MG63 (cell line): ENCODE measurements at regions not wholly inside any gene's neighbourhood (a gene's known extent, or its start where the extent isn't known, plus 50 kb on each side); places are given as distances from the start of the nearest gene placed in this dataset.
A peak's percentile ranks its signal among the peaks of the same experiment; 100 is the strongest.

ENCODE experiments used
- DNase-seq: peaks from one replicate; pipeline ENCODE4 v3.0.0-alpha.2; 2020
- H3K27me3 ChIP-seq: fragments of 250-450 bp; sonication (Bioruptor Pico); 2 replicates; pipeline ENCODE4 v1.5.1; 2020; ENCODE audit warnings: mild to moderate bottlenecking, moderate library complexity
- H3K36me3 ChIP-seq: fragments of 250-450 bp; sonication (Bioruptor Pico); 2 replicates; pipeline ENCODE4 v1.5.1; 2020; ENCODE audit warnings: mild to moderate bottlenecking, moderate library complexity
- H3K4me3 ChIP-seq: fragments of 250-450 bp; sonication (Bioruptor Pico); 2 replicates; pipeline ENCODE4 v1.5.1; 2020; ENCODE audit warnings: mild to moderate bottlenecking, moderate library complexity
- H3K9me3 ChIP-seq: fragments of 250-450 bp; sonication (Bioruptor Pico); 2 replicates; pipeline ENCODE4 v1.5.1; 2020; ENCODE audit warnings: mild to moderate bottlenecking, moderate library complexity

DNA sequence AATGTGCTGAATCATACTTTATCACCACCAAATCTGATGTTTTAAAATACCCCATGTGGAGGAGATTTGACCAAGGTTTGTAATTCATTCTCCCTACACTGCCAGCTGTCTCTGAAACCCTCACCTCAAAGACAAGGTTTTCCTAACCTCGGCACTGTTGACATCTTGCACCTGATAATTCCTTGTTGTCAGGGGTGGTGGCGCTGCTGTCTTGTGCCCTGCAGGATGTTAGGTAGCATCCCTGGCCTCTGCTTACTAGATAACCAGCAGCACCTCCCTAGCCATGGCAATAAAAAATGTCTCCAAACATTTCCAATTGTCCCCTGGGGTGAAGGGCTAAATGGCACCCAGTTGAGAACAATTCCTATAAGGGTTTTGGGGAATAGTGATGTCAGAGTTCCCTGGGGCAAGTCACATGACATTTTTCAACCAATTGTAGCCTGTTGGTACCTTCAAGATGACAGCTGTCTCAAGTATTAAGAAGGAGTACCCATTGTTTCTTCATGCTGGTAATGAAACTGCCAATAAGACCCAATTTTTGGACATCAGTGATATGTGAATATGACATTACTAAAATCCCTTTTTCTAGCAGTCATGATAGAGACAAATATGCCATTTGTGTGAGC, 160.6 kb upstream of the PLCXD3 start:
- Histone ChIP-seq H3K36me3 (no peaks in the 10 kb centered on the region), H3K9me3 (no peaks in the 10 kb centered on the region), H3K27me3 (no peaks in the 10 kb centered on the region), H3K4me3 (no peak overlapping the region)
- DNase-seq, result no peak

DNA sequence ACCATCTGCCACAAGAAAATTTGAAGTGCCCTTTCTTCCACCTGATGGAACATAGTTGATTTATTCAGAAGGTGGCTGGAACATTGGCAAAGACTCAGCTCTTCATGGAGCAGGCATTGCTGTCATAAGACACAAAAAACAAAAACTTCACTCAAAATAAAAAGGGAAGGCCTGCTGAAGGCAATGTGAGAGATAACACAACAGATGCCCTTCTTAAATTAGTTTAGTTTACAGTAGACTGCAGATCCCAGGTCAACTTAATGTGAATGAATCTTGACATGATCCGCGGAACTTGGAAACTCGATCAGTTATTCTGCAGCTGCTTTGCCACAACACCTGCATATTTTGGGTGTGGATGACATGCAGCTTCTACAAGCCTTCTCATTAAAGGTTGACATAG, 159.8 kb upstream of the PLCXD3 start:
- H3K27me3 ChIP-seq, result no peaks in the 10 kb centered on the region
- no peaks in the 10 kb centered on the region for H3K36me3 ChIP-seq
- no peaks in the 10 kb centered on the region for H3K9me3 ChIP-seq
- H3K4me3 ChIP-seq, result no peak overlapping the region
- DNase-seq, result no peak

DNA sequence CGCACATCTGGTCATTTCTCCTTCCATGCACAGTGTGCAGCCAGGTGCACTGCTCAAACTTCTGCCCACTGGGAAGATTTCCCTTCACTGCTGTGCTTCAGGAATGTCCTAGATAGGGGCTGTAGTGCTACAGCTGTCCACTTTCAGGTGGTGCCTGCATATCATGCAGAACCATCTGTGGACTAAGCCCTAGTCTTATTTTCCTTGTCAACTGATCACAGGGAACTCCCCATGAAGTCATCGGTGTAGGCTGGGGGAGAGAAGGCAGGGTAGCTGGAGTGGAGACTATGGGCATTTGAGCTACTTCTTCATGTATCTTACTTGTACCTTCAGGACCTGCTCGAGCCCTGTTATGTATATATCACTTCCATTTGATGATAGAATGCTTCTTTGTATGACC, 150.9 kb upstream of the PLCXD3 start:
- no peak overlapping the region for H3K4me3 ChIP-seq
- H3K36me3 ChIP-seq, result no peaks in the 10 kb centered on the region
- no peaks in the 10 kb centered on the region for H3K9me3 ChIP-seq
- no peaks in the 10 kb centered on the region for H3K27me3 ChIP-seq
- DNase-seq, result no peak

DNA sequence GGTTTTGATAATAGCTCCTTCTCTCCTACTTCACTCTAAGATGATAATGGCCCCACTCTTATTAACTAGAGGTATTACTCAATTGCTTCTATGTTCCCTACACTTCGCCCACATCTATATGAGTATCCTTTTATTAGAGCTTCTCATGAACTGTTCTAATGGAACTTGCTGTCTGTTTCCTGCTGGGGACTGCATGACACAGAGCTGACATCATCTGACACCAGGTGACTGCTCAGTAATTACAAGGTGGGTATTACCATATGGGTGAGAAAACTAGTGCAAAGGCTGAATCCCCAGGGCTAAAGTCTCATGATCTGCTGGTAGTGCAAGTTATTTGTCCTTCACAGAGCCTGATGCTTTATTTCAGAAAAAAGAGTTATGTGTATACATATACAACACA, 146.2 kb upstream of the PLCXD3 start:
- no peak overlapping the region for H3K4me3 ChIP-seq
- no peaks in the 10 kb centered on the region for H3K36me3 ChIP-seq
- H3K27me3 ChIP-seq, result no peaks in the 10 kb centered on the region
- no peak for DNase-seq
- H3K9me3 ChIP-seq, result no peaks in the 10 kb centered on the region

DNA sequence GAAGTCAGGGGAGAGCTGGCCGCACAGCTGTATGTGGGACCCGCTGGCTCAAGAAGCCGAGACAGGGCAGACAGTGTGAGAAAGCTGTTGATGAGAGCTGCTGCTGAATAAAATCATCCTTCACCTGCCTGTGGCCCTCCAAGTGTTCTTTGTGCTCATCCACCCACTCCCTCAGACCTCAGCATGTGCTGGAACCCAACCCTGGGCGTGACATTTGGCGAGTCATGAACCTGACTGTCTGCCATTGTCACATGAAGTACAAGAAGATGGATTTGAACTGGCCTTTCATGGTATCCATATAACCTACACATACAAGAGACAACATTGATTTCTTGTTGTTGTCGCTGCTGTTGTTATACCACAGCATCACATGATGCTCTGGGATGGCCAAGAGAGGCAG, 139.7 kb upstream of the PLCXD3 start:
- Histone ChIP-seq H3K4me3 (no peak overlapping the region), H3K9me3 (no peaks in the 10 kb centered on the region), H3K27me3 (no peaks in the 10 kb centered on the region), H3K36me3 (no peaks in the 10 kb centered on the region)
- DNase-seq, result peak; percentile 20

DNA sequence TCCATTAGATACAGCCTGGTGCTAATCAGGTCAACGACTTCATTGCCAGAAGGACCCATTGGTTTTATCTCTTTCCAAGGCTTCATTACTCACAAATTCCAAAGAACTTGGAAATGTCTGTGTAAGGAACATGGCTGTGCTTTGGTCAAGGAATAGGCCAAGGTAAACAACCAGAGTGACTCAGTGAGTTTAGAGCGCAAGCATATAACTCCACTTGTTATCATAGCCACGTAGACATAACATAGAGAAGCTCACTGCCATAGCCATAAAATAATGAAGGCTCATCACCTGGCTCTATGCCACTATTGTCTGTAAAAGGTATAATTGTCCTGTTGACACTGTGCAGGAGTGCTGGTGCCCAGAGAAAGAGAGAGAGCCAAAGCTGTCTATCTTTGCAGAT, 139.3 kb upstream of the PLCXD3 start:
- no peaks in the 10 kb centered on the region for H3K9me3 ChIP-seq
- H3K4me3 ChIP-seq, result no peak overlapping the region
- H3K27me3 ChIP-seq, result no peaks in the 10 kb centered on the region
- peak; percentile 48 for DNase-seq
- no peaks in the 10 kb centered on the region for H3K36me3 ChIP-seq

DNA sequence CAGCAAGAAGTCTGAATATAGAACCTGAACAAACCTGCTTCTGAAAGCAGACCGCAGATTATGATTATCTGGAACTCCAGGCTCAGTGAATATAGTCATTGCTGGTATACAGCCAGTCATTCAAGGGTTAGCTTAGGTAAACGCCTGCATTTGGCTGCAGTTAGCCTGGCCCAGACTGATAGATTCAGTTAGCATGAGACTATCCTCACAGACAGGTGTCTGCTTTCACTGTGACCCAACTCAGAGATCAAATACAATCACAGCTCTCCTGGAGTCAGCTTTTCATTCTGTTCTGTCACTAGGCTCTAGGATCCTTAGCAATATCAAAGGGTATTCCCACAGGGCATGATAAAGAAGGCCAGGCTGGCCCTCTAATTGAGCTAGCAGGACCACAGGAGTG, 138.6 kb upstream of the PLCXD3 start:
- Histone ChIP-seq H3K4me3 (no peak overlapping the region), H3K9me3 (no peaks in the 10 kb centered on the region), H3K27me3 (no peaks in the 10 kb centered on the region), H3K36me3 (no peaks in the 10 kb centered on the region)
- peak; percentile 26 for DNase-seq

DNA sequence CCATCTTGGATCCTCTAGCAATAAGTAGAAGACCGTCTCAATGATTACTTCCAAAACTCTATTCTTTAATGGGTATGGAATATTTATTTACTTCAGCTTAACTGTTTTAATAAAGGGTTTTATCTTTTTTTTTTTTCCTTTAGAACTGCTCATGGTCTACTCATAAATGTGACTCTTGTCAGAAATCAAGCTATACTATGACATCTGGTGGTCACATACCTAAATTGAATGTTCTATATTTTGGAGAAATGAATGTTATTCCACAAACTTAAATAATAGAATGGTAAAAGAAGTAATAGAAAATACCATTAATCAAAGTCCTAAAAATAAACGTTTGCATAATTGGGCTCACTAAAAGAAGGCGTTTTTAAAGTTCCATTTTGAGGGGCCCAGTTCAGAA, 131.2 kb upstream of the PLCXD3 start:
- Histone ChIP-seq H3K36me3 (no peaks in the 10 kb centered on the region), H3K4me3 (no peak overlapping the region), H3K27me3 (no peaks in the 10 kb centered on the region), H3K9me3 (no peaks in the 10 kb centered on the region)
- DNase-seq, result no peak

DNA sequence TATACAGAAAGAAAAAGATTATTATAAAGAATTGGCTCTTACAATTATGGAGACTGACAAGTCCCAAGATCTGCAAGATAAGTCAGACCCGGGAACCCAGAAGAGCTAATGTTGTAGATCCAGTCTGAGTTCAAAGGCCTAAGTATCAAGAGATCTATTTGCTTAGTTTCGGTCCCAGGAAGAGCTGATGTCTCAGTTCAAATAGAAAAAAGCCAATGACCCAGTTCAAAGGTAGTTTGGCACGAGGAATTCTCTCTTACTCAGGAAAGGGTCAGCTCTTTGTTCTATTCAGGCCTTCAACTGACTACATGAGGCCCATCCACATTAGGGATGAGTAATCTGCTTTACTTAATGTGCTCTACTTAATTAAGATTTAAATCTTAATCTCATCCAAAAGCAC, 128.3 kb upstream of the PLCXD3 start:
- no peak for DNase-seq
- Histone ChIP-seq H3K27me3 (no peaks in the 10 kb centered on the region), H3K36me3 (no peaks in the 10 kb centered on the region), H3K4me3 (no peak overlapping the region), H3K9me3 (no peaks in the 10 kb centered on the region)

DNA sequence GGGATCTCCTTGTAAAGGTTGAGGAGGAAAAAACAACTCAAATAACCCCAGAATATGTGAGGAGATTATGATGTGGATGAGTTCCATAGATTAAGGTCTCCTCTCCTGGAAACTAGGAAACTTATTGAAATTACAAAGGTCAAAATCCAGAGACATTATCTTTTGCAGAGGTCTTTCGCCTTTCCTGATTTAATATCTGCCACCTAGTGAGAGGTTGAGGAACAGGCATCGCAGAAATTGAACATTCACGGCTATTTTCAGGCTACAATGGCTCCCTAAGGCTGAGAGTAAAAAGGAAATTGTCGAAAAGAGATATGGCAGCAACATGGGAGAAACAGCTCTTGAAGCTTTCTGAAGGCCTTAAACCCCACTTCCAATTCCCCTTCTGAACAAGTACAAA, 127.5 kb upstream of the PLCXD3 start:
- H3K4me3 ChIP-seq, result no peak overlapping the region
- H3K9me3 ChIP-seq, result peaks cover 1% of the 10 kb centered on the region; the same call in 1 of the 2 replicates
- H3K27me3 ChIP-seq, result no peaks in the 10 kb centered on the region
- no peak for DNase-seq
- H3K36me3 ChIP-seq, result no peaks in the 10 kb centered on the region

DNA sequence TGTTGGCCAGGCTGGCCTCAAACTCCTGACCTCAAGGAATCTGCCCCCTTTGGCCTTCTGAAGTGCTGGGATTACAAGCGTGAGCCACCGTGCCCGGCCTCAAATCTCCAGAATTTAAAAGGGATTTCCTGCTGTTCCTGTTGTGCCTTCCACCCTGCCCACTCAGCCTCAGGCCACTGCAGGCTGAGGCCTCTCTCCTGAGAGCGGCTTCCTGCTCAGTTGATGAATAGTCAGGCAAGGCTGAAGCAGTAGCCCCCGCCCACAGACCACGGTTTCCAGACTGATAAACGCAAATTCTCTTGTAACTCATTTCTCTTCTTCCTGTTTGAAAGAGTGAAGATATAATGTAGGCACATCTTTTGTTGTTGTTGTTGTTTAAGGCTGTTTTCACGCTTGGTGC, 127.0 kb upstream of the PLCXD3 start:
- no peak for DNase-seq
- no peaks in the 10 kb centered on the region for H3K27me3 ChIP-seq
- H3K36me3 ChIP-seq, result no peaks in the 10 kb centered on the region

DNA sequence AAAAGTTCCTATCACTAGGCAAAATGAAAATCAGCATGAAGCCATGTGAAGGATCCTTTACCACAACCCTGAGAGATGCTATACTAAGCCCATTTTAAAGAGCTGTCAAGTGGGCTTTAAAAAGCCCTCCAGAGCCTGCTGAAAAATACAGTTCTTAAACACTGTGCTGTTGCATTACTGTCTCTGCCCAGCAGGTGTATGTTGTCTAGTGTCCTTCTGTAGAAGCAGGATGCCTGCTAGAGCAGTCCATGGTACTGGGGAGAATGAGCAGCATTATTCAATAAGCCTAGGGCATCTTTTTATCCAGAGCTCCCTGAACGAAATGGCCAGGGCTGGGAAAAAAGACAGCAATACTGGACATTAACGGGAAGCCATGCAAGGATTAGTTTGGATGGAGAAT, 126.2 kb upstream of the PLCXD3 start:
- Histone ChIP-seq H3K4me3 (no peak overlapping the region), H3K36me3 (no peaks in the 10 kb centered on the region), H3K27me3 (no peaks in the 10 kb centered on the region), H3K9me3 (peaks cover 3% of the 10 kb centered on the region; the same call in 1 of the 2 replicates)
- no peak for DNase-seq

More for the DNA sequence above, 127.0 kb upstream of the PLCXD3 start:
- Histone ChIP-seq H3K4me3 (no peak overlapping the region), H3K9me3 (peaks cover 3% of the 10 kb centered on the region; the same call in 1 of the 2 replicates)

DNA sequence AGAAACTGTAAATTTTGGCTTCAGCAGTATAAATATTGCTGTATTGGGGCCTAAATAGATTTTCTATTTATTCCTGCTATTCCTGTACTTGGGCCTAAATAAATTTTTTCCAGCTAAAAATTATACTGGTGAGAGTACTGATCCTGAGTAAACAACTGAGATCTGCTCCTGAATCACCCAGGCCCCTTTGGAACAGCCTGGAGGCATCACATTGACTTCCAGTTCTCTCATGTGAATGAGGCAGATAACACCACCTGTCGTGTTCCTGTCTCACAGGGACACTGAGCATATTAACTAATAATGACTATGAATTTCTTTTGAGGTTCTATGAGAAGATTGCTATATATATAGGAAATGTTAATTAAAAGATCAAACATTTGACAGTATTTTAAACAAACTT, 119.5 kb upstream of the PLCXD3 start:
- DNase-seq, result no peak
- Histone ChIP-seq H3K36me3 (no peaks in the 10 kb centered on the region), H3K27me3 (no peaks in the 10 kb centered on the region)

DNA sequence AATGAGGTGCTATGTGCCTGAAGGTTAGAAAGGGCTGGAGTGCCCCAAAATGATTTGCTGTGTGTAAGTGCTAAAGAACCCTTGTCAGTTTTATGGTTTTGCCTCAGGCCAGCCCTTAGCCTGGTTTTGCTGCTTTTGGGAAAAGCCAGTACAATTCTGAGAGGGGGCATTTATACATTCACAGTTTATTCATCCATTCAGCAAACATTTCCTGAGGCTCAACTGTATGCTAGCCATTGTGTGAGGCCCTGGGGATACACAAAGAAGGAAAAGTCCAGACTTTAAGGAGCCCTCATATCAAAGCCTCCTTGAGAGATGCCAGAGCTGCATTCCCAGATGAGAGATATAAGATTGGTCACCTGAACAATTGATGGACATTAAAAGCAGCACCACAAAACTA, 115.2 kb upstream of the PLCXD3 start:
- Histone ChIP-seq H3K4me3 (no peak overlapping the region), H3K9me3 (no peaks in the 10 kb centered on the region), H3K27me3 (no peaks in the 10 kb centered on the region), H3K36me3 (no peaks in the 10 kb centered on the region)
- DNase-seq, result no peak

More for the DNA sequence above, 119.5 kb upstream of the PLCXD3 start:
- Histone ChIP-seq H3K4me3 (no peak overlapping the region), H3K9me3 (peaks cover 3% of the 10 kb centered on the region; the same call in 1 of the 2 replicates)

DNA sequence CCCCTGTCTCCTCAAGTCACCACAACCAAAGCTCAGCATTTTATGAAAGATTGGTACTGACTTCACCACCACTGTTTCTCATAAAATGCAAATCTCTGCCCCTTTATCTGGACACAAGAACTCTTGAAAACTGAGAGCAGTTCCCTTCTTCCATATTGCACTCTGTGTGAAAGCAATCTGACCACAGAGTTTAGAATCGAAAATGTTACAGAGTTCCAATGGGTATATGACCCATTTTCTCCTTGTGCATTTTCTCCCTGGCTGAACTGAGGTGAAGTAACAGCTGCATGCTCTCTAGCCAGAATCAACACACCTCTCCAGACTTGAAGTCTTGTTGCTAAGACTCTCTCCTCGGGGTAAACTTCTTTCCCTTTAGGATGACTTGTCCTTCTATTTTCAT, 111.0 kb upstream of the PLCXD3 start:
- no peak for DNase-seq

DNA sequence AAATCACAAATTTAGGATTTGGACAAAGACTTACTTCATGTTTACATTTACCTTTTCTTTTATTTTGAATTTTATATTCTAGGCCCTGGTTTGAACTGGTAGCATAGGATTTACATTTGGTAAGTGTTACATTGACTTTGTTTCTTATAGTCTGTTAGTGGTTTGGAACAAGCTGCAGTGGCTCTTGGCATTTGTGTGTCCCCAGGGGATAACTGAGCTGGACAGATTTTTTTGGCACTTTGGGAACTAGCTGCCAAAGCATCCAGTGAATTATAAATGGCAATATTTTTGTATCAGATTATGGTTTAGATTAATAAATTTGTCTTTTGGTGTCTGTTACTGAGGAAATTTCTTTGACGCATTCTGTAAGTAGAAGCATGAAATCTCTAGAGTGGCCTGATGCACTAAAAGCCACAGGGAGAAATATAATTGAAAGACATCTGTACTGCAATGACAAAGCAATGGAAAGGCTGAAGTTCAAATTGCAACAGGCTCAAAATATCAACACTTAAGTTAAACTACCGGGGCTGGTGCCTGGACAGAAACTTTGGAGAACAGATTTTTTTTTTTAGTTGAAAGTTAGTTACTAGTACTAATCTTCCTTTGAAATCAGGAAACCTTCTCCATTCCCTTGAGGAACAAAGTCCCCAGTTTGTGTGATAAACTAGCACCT, 107.6 kb upstream of the PLCXD3 start:
- no peak for DNase-seq
- H3K36me3 ChIP-seq, result no peaks in the 10 kb centered on the region
- no peaks in the 10 kb centered on the region for H3K9me3 ChIP-seq
- no peaks in the 10 kb centered on the region for H3K27me3 ChIP-seq
- no peak overlapping the region for H3K4me3 ChIP-seq

More for the DNA sequence above, 111.0 kb upstream of the PLCXD3 start:
- no peaks in the 10 kb centered on the region for H3K9me3 ChIP-seq
- no peaks in the 10 kb centered on the region for H3K27me3 ChIP-seq
- H3K36me3 ChIP-seq, result no peaks in the 10 kb centered on the region
- H3K4me3 ChIP-seq, result no peak overlapping the region

DNA sequence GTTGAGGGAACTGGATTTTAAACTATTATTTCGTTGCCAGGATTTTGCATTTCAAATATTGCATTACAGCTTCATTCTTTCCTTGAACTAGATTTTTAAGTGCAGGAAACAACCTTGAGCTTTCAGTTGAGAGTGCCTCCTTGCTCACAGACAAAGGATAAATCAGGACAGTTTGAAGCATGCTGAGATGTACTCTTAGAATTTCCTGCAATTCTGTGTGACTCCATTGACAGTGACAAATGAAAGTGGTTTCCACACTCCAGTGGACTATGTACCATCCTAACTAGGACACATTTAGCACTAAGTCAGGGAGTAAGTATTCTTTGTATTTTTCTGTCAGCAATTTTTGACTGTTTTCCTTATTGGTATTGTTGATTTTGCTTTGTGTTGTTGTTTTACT, 100.0 kb upstream of the PLCXD3 start:
- Histone ChIP-seq H3K27me3 (0 out of 2 replicates have a peak, but pooled peaks cover 2% of the 10 kb centered on the region), H3K9me3 (no peaks in the 10 kb centered on the region), H3K36me3 (no peaks in the 10 kb centered on the region), H3K4me3 (no peak overlapping the region)
- DNase-seq, result no peak

DNA sequence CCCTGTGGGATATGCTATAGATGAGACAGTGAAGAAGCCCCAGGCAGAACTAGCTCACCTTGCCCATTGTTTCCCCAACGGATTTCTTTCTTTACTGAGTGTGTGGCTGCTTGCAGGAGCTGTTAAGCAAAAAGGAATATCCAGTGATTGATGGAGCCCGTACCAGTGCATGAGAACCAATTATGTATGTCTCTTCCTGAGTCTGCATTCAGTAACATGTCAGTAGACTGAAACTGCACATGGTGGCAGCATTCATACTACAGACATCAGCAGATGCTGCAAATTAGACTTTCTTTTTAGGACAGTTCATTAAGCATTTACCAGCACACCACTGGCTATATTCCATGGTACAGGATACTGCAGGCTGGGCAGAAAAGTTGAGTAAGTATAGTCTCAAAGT, 90.3 kb upstream of the PLCXD3 start:
- Histone ChIP-seq H3K9me3 (no peaks in the 10 kb centered on the region), H3K27me3 (no peaks in the 10 kb centered on the region), H3K4me3 (no peak overlapping the region), H3K36me3 (no peaks in the 10 kb centered on the region)
- no peak for DNase-seq
